ENCODE measurements at regions not wholly inside any gene's neighbourhood (a gene's known extent, or its start where the extent isn't known, plus 50 kb on each side); places are given as distances from the start of the nearest gene placed in this dataset.
A peak's percentile ranks its signal among the peaks of the same experiment; 100 is the strongest.

GRCh38 chr17:77593081-77593480 lies 365.4 kb upstream of the TNRC6C start:
- no peak for DNase-seq

DNA sequence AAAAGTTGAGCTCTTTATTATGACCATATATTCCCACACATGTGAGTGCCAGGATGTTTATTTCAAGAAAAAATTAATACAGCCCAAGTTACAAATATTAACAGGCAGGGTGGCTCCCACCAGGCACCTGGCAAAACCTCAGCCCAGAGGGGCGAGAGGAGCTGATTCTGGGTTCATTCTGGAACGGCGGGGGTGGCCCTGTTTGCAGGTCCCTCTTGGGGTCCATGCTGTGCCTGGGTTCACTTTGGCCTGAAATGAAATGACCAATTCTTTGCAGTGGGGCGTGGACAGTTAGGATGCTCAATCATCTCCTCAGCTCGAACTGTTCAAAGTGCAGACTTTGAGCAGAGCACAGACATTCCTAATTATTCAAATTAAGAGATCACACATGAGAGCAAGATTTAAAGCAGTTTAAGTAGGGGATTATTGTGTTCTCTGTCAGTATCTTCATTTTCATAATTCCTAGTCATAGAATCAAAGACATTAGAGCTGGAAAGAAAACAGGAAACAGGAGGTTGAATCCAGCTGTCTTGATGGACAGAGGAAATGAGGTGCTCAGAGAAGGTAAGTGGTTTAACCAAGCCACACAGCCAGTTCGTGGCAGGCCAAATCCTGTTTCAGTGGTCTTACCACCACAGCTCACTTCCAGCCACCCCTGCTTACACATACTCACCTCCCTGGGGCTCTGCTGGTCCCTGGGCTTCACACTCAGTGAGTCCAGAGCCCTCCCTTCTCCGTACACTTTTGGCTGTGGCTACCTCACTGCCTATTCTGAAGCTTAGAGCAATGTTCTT lies 363.9 kb upstream of the TNRC6C start:
- no peak for DNase-seq

DNA sequence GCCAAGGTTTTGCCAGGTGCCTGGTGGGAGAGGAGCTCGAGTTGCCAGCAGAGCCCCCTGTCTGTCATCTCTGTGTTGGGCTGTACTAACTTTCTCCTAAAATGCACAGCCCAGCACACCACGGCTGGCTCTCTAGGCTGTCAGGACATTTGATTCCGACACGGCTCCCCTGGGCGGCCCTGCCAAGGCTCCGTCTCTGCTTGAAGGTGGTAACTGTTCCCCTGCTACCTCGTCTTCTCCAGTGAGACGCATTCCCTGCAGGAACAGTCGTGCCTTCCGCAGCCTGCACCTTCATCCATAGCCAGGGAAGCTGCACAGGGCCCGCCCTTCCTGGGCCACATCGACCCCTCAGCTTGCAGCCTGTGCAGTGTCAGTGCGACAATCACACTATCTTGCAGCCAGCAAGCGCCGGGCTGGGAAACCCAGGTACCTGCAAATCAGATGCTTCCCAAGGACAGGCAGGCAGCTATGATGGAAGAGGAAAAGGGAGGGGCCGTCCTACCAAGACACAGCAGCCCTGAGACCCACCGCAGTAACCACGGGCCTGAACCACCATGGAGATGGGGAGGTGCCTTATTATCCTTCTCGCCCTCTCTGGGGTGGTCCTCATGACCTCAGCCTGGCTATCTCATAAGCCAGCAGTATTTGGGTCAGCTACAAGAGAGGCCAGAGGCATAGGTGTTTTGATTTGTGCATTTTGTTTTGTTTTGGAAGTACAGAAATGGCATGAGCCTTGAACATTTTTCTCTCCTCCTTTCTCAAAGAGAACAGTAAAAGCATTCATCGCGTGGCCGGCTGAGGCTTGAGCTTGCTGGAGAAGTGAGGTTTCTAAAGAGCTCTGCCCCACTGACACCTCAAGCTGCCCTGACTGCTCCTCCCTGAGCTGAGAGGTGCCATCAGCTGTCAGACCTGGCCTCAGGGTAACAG lies 361.7 kb upstream of the TNRC6C start:
- no peak for DNase-seq

GRCh38 chr17:77597418-77598240 lies 360.9 kb upstream of the TNRC6C start:
- no peak for DNase-seq

DNA sequence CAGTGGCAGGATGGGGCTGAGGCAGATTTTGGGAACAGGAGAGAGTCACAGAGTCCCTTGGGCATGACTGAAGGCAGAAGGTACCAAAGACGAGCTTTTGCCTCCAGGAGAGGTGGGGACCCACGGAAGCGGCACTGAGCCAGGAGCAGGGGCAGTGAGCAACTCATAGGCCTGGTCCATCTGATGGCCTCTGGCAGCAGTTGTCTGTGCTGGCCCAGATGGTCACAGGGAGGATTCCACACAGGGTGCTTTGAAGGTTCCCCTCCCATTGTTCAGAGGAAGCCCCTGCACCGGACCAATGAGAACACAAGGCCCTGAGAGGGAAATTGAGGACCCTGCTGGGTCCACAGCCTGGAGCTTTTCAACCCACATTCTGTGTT lies 360.3 kb upstream of the TNRC6C start:
- DNase-seq = no peak

DNA sequence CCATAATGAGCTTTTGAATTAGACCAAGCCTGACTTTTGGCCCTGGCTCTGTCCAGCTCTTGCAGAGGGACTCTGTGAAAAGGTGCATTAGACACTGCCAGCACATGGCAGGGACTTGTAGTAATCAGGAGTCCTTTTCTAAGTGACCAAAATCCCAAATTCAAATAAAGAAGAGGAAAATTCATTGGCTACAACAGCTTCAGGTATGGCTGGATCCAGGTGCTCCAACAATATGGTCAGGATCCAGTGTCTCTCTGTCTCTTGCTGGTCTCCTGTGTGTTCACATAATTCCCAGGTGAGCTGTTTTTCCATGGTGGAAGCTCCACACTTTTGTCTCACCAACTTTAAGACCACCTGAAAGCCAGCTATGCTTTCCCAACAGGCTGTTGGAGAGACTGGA lies 358.8 kb upstream of the TNRC6C start:
- no peak for DNase-seq

DNA sequence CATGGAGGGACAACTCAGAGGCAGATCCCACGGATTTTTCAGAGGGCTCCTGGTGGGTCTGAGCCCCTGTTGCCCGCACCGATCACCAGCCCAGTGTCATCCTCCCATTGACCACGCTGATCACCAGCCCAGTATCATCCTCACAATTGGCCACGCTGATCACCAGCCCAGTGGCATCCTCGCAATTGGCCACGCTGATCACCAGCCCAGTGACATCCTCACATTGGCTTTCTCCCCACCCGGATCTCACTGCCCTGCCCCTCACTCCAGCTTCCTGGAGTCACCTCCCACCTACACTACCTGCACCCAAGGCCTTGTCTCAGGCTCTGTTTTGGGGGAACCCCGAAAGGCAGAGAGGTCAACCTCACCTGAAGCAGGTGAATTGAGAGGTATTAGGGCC lies 358.2 kb upstream of the TNRC6C start:
- DNase-seq = no peak

DNA sequence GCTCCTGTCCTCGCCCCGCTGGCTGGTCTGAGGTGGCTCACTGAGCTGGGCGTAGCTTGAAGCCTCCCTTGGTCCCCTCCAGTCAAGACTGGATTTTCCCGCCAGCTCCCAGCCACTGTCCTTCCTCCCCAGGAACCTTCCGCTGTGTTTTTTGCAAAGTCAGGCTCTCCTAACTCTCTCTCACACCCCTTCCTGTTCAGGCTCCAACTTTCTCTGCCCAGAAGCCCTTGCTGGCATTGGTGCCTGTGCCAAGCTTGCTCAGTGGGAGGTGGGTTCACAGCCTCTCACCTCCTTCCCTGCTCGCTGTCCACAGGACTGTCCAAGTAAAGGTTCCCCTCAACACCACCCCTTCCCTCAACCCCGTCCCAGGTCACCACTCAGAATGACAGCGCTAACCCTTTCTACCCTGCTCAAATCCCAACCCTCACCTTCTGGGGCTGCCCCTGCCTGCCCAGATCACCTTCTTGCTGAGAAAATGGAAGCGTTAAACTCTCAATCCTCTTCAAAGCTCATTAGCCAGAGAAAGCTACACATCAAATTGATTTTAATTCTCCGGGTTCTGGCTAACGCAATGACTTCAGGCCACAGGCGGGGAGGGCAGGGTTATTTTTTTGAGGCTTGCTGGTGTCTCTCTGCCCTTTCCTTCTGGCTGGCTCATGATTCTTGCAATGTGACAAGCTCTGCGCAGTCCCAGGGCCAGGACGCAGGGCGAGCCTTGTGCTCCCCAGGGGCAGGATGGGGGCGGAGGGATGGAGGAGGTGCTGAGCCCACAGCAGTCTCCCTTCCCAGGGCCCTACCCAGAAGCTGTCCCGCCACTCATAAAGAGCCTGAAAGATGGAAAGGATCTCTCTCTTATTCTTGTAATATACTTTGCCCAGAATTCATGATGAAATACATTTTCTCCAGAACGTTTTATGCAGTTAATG lies 357.2 kb upstream of the TNRC6C start:
- DNase-seq = no peak

- no peak for DNase-seq
These were observed 356.3 kb upstream of the TNRC6C start for GRCh38 chr17:77602062-77602746.

GRCh38 chr17:77602883-77603640 lies 355.4 kb upstream of the TNRC6C start:
- no peak for DNase-seq

GRCh38 chr17:77604301-77604972 lies 354.1 kb upstream of the TNRC6C start:
- no peak for DNase-seq

GRCh38 chr17:77604973-77605313 lies 353.6 kb upstream of the TNRC6C start:
- no peak for DNase-seq

DNA sequence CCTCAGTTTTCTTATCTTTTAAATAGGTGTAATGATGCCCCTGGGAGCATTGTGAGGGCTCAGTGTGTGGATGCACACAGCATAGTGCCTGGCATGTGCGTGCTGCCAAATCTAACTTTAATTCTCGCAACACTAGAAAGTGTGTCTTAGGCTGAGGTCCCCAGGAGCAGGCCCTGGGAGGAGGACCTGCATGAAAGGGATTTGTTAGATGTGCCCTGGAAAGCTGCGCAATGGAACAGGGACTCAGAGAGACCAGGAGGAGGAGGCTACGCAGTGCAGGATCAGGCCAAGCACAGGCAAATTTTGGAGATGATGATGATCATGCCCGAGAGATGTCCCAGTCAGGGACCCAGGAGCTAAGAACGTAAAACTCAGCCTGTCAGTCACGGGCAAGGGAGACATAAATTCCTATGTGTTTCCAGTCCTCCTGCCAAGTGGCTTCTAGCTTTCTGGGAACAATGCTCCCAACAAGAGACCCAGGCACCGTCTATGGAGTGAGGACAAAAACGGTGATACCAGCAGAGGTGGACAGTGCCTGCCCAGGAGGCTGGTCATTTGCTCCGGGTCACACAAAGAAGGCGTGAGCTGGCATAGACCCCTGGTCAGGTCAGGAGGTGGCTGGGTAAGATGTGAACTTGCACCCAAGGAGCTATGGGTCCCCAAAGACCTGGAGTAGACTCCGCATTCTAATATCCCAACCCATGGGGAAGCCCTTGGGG lies 352.2 kb upstream of the TNRC6C start:
- no peak for DNase-seq

GRCh38 chr17:77606865-77607210 lies 351.7 kb upstream of the TNRC6C start:
- no peak for DNase-seq

- DNase-seq = no peak
These were observed 350.9 kb upstream of the TNRC6C start for GRCh38 chr17:77607606-77608005.

DNA sequence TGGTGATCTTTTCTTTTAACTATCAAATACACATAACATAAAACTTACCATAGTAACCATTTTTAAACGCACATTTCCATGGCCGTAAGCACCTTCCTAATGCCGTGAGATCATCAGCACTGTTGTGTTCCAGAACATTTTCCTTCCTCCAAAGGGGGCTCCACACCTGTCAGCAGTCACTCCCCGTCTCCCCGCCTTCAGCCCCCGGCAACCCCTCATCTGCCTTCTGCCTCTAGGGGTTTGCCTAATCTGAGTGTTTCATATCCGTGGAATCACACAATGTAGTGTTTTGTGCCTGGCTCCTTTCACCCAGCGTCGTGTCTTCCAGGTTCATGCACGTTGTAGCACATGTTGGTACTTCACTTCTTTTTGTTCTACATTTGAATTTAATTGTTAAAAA lies 350.1 kb upstream of the TNRC6C start:
- DNase-seq = no peak

DNA sequence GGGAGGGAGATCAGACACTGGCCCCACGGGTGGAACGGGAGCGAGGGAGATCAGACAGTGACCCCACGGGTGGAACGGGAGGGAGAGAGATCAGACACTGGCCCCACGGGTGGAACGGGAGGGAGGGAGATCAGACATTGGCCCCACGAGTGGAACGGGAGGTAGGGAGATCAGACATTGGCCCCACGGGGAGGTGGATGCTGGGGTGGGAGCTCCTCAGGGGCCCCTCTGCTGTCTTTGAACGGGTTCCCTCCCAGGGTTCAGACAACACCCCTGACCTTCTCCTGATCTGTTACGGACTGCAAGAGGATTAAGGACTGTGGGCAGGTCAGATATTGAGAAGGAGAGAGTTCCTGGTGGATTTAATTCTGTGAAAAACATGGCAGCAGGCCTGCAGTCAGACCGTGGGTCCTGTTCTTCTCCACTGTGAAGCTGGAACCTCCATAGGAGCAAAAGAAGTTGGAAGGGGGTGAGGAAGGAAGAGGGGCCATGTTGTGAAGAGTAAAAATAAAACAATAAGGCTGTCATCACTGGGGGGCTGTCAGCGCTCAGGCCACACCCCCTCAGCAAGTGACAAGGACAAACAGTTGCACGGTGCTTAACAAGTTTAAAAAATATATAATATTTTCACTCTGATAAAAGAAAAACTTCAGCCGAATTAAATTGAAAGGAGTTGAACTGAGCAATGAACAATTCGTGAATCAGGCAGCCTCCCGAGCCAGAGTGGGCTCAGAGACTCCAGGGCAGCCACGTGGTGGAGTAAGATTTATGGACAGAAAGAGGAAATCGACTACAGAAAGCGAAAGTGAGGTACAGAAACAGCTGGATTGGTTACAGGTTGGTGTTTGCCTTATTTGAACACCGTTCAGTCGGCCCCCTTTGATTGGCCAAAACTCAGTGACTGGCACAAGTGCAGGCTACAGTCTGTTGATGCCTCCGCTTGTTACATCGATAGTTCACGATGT lies 348.7 kb upstream of the TNRC6C start:
- DNase-seq = peak; percentile 71

- no peak for DNase-seq
These were observed 348.0 kb upstream of the TNRC6C start for GRCh38 chr17:77610518-77610893.
